Right lung (tissue), 2 donors: ENCODE measurements at regions not wholly inside any gene's neighbourhood (a gene's known extent, or its start where the extent isn't known, plus 50 kb on each side); places are given as distances from the start of the nearest gene placed in this dataset.
"Not testable (repeated sequence)": the region's sequence is repeated elsewhere in the genome, so short reads cannot be mapped to it uniquely, and the experiment has no call there.

Experiments
- DNase-seq, 2 donors: peaks; one replicate each; pipeline ENCODE4 v3.0.0-alpha.2; 2013

DNA sequence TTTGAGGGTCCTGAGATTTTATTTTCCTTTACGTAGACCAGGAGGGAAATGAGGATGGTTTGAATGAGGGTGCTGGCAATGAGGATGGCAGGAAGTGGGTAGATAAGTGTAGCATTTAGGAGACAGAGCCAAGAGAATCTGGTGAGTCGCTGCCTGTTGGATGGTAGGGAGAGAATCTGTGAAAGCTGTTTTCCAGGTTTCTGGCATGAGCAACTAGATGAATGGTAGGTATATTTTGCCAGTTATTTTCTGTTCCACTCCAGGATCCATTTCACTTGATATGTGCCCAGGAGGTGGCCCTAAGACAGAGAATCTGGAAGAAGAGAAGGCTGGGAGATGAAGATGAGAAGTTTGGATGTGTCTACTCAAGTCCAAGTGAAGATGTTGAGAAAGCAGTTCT lies 63.3 kb upstream of the VIPR2 start:
- no peak for DNase-seq

DNA sequence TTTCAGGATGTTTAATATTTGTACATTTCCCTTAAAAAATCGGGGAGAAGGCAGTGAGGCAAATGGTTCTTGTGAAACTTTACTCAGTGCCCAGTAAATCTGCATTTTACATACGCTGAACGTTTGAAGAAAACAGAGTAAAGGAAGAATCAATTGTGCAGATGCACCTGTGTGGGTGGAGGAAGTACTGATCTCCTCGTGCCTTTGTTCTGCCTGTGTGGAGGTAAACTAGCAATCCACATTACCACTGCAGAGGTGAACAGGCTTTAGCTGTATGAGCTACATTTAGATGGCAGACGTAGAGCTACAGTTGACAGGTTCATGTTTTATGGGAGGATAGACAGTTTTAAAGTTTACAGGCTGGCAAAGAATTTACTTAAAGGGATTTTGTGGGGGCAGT lies 62.7 kb upstream of the VIPR2 start:
- no peak for DNase-seq

DNA sequence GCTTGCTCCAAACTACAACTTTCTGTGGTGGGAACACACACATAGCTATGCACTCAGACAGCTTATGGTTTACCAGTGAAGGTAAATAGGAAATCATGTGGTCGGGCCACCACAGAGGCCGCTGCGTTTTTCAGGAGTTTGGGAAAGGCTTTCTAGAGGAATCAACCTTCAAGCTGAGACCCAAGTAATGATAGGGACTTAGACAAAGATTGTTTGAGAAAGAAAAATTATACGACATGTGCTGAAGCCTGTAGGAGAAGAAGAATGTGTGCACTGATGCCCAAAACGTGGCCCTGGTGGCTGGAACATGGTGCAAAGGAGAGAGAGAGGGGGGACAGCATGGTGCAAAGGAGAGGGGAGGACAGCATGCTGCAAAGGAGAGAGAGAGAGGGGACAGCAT lies 61.2 kb upstream of the VIPR2 start:
- no peak for DNase-seq

DNA sequence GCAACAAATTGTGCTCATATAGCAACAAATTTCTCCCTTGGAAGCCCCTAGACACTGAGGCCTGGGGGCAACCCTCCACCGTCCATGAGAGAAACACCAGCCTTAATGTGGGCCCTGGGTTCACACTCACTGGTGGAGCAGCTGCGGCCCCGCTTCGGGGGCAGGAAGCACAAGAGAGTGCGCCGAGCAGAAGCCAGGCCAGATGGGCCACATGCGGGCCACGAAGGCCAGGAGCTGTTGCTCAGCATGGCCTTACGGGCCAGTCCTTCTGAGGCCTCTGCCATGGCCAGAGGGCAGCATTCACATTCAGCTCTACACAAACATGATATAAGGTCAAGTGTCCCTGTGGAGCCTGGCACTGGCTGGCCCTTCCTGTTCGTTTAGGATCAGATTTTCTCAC lies 60.0 kb upstream of the VIPR2 start:
- no peak for DNase-seq

DNA sequence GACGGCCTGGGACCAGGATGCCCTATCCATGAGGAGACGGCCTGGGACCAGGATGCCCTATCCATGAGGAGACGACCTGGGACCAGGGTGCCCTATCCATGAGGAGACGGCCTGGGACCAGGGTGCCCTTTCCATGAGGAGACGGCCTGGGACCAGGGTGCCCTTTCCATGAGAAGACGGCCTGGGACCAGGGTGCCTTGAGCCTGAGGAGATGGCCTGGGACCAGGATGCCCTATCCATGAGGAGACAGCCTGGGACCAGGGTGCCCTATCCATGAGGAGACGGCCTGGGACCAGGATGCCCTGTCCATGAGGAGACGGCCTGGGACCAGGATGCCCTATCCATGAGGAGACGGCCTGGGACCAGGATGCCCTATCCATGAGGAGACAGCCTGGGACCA lies 58.6 kb upstream of the VIPR2 start:
- DNase-seq = not testable (repeated sequence)

DNA sequence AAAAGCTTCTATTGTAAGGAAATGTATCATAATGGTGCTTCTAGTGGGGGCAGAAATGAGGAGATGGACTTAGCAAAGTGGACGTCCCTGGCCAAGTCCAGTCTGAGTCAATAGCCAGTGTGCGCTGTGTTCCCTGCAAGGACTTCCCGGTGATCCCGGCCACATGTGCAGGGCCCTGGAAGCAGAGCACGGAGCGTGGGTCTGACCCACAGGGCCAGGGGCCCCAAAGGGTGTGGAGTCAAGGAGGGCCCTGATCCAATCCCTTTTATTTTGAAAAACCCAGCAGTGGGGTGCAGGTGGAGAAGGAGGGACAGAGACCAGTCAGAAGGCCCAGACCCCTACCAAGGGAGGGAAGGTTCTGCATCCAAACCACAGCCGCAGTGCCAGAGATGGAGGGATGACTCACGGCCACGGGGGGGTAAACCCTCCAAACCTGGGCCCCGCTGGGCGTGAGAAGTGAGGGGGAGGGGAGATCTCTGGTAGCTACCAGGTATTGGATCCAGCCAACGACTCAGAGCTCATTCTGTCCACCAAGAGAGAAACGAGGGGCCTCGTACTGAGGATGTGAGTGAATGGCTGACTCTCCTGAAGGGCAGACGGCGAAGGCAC lies 57.2 kb upstream of the VIPR2 start:
- no peak for DNase-seq

DNA sequence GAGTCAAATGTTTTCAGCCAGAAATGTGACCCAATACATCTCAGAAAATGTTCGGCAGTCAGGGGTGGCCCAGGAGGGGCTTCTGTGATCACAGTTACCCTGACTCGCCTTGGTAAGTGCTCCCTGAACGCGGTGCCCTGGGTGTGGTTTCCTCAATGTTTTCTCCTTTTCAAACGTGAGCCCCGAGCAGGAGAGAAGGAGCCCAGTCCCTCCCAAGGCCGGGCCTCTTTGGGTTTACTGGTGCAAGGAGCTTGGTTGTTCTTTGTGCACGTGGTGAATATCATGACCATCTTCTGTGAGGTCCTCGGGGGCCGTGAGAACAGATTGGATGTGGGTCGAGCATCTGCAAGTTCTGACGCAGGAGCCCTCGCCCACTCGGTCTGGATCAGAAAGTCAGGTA lies 55.8 kb upstream of the VIPR2 start:
- no peak for DNase-seq

DNA sequence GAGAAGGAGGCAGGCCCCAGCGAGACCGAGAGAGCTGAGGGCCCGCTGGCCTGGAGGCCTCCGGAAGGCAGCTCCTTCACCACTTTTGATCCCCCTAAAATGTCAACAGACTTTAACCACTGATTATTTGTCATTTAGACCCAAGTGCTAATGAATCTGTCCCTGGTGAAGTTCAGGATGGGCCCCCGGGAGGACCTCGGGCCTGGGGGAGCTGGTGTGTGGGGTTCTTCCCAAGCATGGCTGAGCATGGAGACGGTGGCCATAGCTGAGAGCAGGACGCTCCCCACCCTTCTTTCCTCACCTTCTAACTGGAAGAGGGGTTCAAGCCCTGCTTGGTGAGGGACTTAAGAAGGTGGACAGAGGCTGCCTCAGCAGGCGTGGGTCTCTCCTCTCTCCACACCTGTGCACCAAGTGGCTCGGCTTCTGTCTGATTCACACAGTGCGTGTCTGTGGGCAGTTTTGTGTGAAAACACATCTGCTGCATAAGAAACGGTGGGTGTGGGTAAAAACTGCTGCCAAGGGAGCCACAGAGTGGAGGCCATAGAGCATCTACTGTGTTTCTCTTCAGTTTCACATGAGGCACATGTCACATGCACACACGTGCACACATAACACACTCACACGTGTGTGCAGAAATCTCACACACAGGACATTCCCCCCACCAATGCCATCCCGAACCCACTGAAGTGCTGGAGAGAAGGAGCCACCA lies 53.5 kb upstream of the VIPR2 start:
- no peak for DNase-seq

DNA sequence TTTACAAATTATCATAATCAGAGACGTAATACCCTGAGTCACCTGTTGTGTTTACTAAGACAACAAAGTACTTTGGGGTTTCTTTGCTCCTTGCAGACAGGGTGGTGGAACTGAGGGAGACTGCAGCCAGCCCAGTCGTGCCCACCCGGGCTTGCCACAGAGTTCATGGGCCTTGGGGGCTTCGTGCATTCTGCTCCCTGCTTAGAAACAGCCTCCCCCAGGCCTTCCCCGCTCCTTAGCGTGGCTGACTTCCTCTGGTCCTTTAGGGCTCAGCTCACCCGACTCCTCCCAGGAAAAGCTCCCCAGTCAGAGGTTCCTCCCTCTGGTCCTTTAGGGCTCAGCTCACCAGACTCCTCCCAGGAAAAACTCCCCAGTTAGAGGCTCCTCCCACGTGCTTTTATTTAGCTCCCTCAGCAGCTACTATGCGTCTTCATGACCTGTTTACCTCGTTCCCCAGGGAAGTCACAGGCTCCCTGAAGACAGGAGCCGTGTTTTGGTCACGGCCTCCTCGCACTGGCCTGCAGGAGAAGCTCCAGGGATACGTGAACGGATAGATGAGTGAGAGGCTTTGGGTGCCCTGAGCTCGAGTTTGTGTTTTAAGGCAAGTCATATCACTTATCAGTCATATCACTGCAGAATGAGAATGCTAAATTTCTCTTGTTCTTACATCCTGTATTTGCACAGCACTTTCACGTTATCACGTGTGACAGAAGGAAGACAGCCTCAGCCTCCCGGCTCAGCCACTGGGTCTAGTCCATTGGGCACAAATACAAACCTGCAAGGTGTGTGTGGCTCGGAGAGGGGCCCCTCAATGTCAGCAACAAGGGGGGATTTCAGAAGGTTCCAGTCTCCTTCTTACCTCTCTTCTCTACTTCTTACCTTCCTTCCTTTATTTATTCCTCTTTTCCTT lies 52.7 kb upstream of the VIPR2 start:
- DNase-seq = no peak

DNA sequence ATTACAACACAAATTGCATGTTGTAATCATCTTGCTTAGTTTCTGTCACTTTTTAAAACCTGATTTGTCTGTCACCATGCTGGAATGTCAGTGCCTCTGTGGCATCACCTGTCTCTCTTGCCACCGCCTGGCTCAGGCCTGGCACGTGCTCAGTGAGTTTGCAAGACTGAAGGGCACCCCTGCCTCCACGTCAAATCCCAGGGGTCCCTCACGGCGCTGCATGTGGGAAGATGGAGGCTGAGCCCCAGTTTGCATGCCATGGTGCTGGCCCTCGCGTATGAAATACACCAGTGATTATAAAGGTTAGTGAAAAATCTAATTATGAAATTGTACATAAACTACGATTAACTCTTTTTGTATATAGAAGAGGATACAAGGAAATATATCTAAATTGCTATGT lies 51.9 kb upstream of the VIPR2 start:
- no peak for DNase-seq

DNA sequence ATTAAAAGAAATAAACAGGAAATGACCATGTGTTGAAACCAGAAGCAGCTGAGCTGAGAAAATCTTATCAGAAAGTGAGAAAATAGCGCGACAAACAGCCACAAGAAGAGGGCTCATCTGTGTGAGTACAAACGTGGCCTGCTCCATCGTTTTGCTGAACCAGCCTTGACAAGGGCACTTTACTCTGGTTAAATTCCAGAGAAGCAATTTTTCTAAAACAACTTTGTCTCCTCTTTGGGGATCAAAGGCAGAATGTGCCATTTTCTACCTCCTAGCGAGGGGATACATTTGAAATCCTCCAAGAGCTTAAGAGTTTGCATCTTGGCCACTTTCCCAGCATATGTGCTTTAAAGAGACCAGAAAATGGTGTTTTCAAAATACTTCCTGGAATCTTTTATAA lies 51.3 kb upstream of the VIPR2 start:
- no peak for DNase-seq
